Adrenal gland (tissue), 5 donors: ENCODE measurements at regions not wholly inside any gene's neighbourhood (a gene's known extent, or its start where the extent isn't known, plus 50 kb on each side); places are given as distances from the start of the nearest gene placed in this dataset.

Experiments
- POLR2A ChIP-seq, 2 donors: fragments of 450-650 bp; IDR thresholded peaks; one replicate each; pipeline ENCODE4 v1.6.1; 2017; ENCODE audit warnings: antibody characterized with exemption in 2 of 2, mild to moderate bottlenecking in 2 of 2, moderate library complexity in 1 of 2
- TF ChIP-seq, protein P1 (sequence below), 6 experiments: fragments of 450-650 bp in 4 of 6; fragments of 200-600 bp in 2 of 6; sonication (generic) in 1 of 6; IDR thresholded peaks; 1 replicate in 5 of 6; 2 replicates in 1 of 6; pipeline versions ENCODE4 v1.5.1 to v1.8.0; 2016 to 2021; ENCODE audit warnings: antibody characterized with exemption in 6 of 6, mild to moderate bottlenecking in 2 of 6, moderate library complexity in 1 of 6
- donor health status: DM: no; HTN: no; CAD: no.

DNA sequence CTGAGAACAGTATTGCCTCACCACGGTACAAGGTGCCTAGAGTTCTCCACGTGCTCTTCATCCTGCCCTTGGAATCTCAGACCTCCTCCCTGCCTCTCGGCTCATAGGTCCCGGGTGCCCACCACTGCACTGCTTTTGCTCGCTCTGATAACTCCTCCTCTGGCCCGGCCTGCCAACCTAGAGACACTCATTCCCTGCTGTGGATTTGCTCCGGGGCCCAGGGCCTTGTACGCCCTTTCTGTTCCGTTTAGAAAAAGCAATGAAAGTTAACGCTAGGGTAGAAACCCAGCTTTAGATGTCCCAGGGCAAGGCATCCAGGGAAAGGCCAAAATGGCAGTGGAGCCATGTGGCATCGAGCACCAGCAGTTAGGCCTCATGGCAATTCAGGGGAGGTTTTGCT is 253.9 kb downstream of the VAPA start:
- TF ChIP-seq, protein P1, sequence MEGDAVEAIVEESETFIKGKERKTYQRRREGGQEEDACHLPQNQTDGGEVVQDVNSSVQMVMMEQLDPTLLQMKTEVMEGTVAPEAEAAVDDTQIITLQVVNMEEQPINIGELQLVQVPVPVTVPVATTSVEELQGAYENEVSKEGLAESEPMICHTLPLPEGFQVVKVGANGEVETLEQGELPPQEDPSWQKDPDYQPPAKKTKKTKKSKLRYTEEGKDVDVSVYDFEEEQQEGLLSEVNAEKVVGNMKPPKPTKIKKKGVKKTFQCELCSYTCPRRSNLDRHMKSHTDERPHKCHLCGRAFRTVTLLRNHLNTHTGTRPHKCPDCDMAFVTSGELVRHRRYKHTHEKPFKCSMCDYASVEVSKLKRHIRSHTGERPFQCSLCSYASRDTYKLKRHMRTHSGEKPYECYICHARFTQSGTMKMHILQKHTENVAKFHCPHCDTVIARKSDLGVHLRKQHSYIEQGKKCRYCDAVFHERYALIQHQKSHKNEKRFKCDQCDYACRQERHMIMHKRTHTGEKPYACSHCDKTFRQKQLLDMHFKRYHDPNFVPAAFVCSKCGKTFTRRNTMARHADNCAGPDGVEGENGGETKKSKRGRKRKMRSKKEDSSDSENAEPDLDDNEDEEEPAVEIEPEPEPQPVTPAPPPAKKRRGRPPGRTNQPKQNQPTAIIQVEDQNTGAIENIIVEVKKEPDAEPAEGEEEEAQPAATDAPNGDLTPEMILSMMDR (IDR thresholded peaks at IDR 0.05): no peak
- TF ChIP-seq POLR2A (IDR thresholded peaks at IDR 0.05): no peak
